ENCODE measurements at regions not wholly inside any gene's neighbourhood (a gene's known extent, or its start where the extent isn't known, plus 50 kb on each side); places are given as distances from the start of the nearest gene placed in this dataset.
"Not testable (repeated sequence)": the region's sequence is repeated elsewhere in the genome, so short reads cannot be mapped to it uniquely, and the experiment has no call there.

DNA sequence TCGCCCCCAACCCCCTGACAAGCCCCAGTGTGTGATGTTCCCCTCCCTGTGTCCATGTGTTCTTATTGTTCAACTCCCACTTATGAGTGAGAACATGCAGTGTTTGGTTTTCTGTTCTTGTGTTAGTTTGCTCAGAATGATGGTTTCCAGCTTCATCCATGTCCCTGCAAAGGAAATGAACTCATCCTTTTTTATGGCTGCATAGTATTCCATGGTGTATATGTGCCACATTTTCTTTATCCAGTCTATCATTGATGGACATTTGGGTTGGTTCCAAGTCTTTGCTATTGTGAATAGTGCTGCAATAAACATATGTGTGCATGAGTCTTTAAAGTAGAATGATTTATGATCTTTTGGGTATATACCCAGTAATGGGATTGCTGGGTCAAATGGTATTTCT, 107.5 kb downstream of the UTP18 start:
- H3K4me3 Mint-ChIP-seq; H3K9me3 Mint-ChIP-seq (ENCODE audit: low read depth); H3K27ac Mint-ChIP-seq; H3K36me3 Mint-ChIP-seq (ENCODE audit: low read depth); DNase-seq; ATAC-seq; CTCF ChIA-PET; H3K27me3 Mint-ChIP-seq; intact Hi-C loops (cut with DNase I, micrococcal nuclease): not testable (repeated sequence)
- POLR2A ChIA-PET: interaction anchor here (0.7 kb wide), 1 partner anchor 105 kb away, joined by 3 read pairs; no protein-coding TSS in a partner anchor
- peaks cover 26% of the 10 kb centered on the region for H3K4me1 Mint-ChIP-seq

DNA sequence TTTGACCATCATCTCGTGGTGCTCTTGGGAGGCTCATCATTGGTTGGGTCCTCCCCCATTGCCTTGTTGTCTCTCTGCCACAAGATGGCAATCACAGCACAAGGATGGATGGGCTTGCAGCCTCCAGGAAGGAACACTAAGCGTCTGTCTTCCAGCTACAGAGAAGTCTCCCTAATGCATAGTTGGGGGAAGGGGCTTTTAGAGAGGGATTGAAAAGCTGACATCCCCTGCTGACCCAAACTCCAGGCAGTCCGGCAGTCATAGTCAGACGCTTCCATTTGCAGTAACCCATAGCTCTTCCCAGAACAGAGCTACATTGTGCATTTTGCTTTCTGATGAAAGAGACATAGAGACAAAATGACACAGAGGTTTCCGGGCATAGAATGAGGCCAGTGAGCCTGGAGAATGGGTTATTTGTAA, 111.4 kb downstream of the UTP18 start:
- H3K36me3 Mint-ChIP-seq (ENCODE audit: low read depth): no peaks in the 10 kb centered on the region
- ChIA-PET POLR2A (interaction anchor here (0.6 kb wide), 1 partner anchor 88 kb away, joined by 4 read pairs; no protein-coding TSS in a partner anchor), CTCF (interaction anchor here (0.6 to 1.7 kb wide), 11 partner anchors 10 to 844 kb away, joined by 3 to 9 read pairs (median 3); no protein-coding TSS in a partner anchor)
- peaks cover 8% of the 10 kb centered on the region for H3K9me3 Mint-ChIP-seq (ENCODE audit: low read depth)
- intact Hi-C loops (cut with DNase I, micrococcal nuclease): loop anchor here (1.0 to 10.0 kb wide), 9 partner anchors 89 to 736 kb away; no protein-coding TSS in a partner anchor
- DNase-seq: peak; percentile 56
- no peak overlapping the region for H3K4me3 Mint-ChIP-seq
- no peaks in the 10 kb centered on the region for H3K27me3 Mint-ChIP-seq
- H3K4me1 Mint-ChIP-seq: peaks cover 10% of the 10 kb centered on the region
- H3K27ac Mint-ChIP-seq: no peak overlapping the region
- ATAC-seq: peak; percentile 81

- POLR2A ChIA-PET: no interaction called here
- DNase-seq (peak; percentile 15), ATAC-seq (peak; percentile 60)
- peaks cover 8% of the 10 kb centered on the region for H3K9me3 Mint-ChIP-seq (ENCODE audit: low read depth)
- H3K4me3 Mint-ChIP-seq: no peak overlapping the region
- H3K36me3 Mint-ChIP-seq (ENCODE audit: low read depth): no peaks in the 10 kb centered on the region
- intact Hi-C loops (cut with DNase I, micrococcal nuclease): loop anchor here (2.0 to 10.0 kb wide), 4 partner anchors 88 to 735 kb away; no protein-coding TSS in a partner anchor
- no peaks in the 10 kb centered on the region for H3K27me3 Mint-ChIP-seq
- CTCF ChIA-PET: interaction anchor here (0.6 to 1.7 kb wide), 7 partner anchors 17 to 844 kb away, joined by 3 to 9 read pairs (median 4); no protein-coding TSS in a partner anchor
- H3K27ac Mint-ChIP-seq: no peak overlapping the region
- peaks cover 10% of the 10 kb centered on the region for H3K4me1 Mint-ChIP-seq
Measured at GRCh38 chr17:51372345-51373004, 112.1 kb downstream of the UTP18 start.

- DNase-seq (no peak), ATAC-seq (no peak)
- Mint-ChIP-seq H3K27me3 (no peaks in the 10 kb centered on the region), H3K9me3 (ENCODE audit: low read depth) (peaks cover 8% of the 10 kb centered on the region), H3K4me3 (no peak overlapping the region), H3K36me3 (ENCODE audit: low read depth) (no peaks in the 10 kb centered on the region), H3K27ac (no peak overlapping the region), H3K4me1 (peaks cover 10% of the 10 kb centered on the region)
- CTCF ChIA-PET: interaction anchor here (0.6 to 1.2 kb wide), 2 partner anchors 35 to 55 kb away, joined by 3 read pairs; no protein-coding TSS in a partner anchor
- POLR2A ChIA-PET: no interaction called here
- intact Hi-C loops (cut with DNase I, micrococcal nuclease): loop anchor here (2.0 to 10.0 kb wide), 4 partner anchors 87 to 734 kb away; no protein-coding TSS in a partner anchor
Measured at GRCh38 chr17:51373489-51374152, 113.3 kb downstream of the UTP18 start.

- H3K36me3 Mint-ChIP-seq (ENCODE audit: low read depth): no peaks in the 10 kb centered on the region
- peaks cover 10% of the 10 kb centered on the region for H3K4me1 Mint-ChIP-seq
- POLR2A ChIA-PET: no interaction called here
- ATAC-seq (no peak), DNase-seq (no peak)
- CTCF ChIA-PET: interaction anchor here (0.6 to 1.2 kb wide), 3 partner anchors 28 to 54 kb away, joined by 3 to 4 read pairs (median 3); no protein-coding TSS in a partner anchor
- H3K27ac Mint-ChIP-seq: no peak overlapping the region
- intact Hi-C loops (cut with DNase I, micrococcal nuclease): loop anchor here (5.0 to 10.0 kb wide), 3 partner anchors 161 to 733 kb away; no protein-coding TSS in a partner anchor
- no peak overlapping the region for H3K4me3 Mint-ChIP-seq
- peaks cover 8% of the 10 kb centered on the region for H3K9me3 Mint-ChIP-seq (ENCODE audit: low read depth)
- no peaks in the 10 kb centered on the region for H3K27me3 Mint-ChIP-seq
Measured at GRCh38 chr17:51374209-51374608, 113.9 kb downstream of the UTP18 start.

- H3K27ac Mint-ChIP-seq: no peak overlapping the region
- CTCF ChIA-PET: interaction anchor here (0.6 to 0.7 kb wide), 2 partner anchors 33 to 91 kb away, joined by 3 read pairs; no protein-coding TSS in a partner anchor
Measured at GRCh38 chr17:51375771-51376170, 115.4 kb downstream of the UTP18 start.

DNA sequence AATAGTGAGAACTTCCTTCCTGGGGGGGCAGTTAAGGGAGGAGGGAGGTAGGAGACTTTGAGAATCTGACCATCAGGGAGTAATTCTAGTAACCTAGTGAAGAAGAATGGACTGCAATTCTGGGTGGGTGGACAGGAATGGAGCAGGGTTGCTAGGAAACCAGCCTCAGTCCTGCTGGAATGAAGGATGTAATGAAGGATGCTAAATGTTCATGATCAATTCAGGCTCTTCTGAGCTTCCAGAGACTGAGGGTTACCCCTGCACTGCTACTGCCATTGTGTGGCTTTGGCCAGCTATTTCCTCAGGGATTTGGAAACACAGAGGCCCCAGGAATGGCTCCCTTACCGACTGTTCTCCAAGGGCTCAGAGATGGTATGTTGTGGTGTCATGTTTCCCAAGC, 116.4 kb downstream of the UTP18 start:
- no peak overlapping the region for H3K4me3 Mint-ChIP-seq
- no peaks in the 10 kb centered on the region for H3K36me3 Mint-ChIP-seq (ENCODE audit: low read depth)
- no peak for DNase-seq
- no peak overlapping the region for H3K27ac Mint-ChIP-seq
- peaks cover 8% of the 10 kb centered on the region for H3K9me3 Mint-ChIP-seq (ENCODE audit: low read depth)
- intact Hi-C loops (cut with DNase I, micrococcal nuclease): loop anchor here in 1 of 2 experiments (10.0 kb wide), 1 partner anchor 158 kb away; no protein-coding TSS in a partner anchor
- H3K4me1 Mint-ChIP-seq: peaks cover 8% of the 10 kb centered on the region
- POLR2A ChIA-PET: no interaction called here
- CTCF ChIA-PET: interaction anchor here (0.6 kb wide), 1 partner anchor 68 kb away, joined by 3 read pairs; no protein-coding TSS in a partner anchor
- no peak for ATAC-seq
- no peaks in the 10 kb centered on the region for H3K27me3 Mint-ChIP-seq

More at GRCh38 chr17:51375771-51376170, 115.4 kb downstream of the UTP18 start:
- H3K4me3 Mint-ChIP-seq: no peak overlapping the region
- POLR2A ChIA-PET: no interaction called here
- H3K4me1 Mint-ChIP-seq: peaks cover 10% of the 10 kb centered on the region
- intact Hi-C loops (cut with DNase I, micrococcal nuclease): loop anchor here in 1 of 2 experiments (10.0 kb wide), 1 partner anchor 159 kb away; no protein-coding TSS in a partner anchor
- DNase-seq (no peak), ATAC-seq (no peak)
- H3K9me3 Mint-ChIP-seq (ENCODE audit: low read depth): peaks cover 8% of the 10 kb centered on the region
- no peaks in the 10 kb centered on the region for H3K27me3 Mint-ChIP-seq
- no peaks in the 10 kb centered on the region for H3K36me3 Mint-ChIP-seq (ENCODE audit: low read depth)

DNA sequence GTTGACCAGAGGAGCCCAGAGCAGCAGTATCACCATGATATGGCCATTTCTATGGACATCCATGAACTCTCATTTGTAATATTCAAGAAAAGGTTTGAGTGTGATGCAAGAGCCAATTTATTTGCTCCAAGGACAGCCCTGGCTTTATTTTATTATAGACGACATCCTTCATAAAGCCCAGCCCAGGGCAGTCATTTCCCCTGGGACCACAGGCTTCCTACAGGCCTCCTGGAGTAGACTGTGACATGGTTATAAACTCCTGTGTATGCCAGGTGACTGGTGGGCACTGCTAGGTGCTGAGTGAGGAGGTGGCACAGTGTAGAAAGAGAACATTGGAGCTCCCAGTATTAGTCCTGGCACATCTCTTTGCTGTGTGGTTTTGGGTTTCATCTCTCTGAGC, 120.9 kb downstream of the UTP18 start:
- ChIA-PET CTCF (interaction anchor here (0.6 kb wide), 1 partner anchor 10 kb away, joined by 3 read pairs; no protein-coding TSS in a partner anchor), POLR2A (no interaction called here)
- H3K36me3 Mint-ChIP-seq (ENCODE audit: low read depth): no peaks in the 10 kb centered on the region
- no peak for DNase-seq
- H3K9me3 Mint-ChIP-seq (ENCODE audit: low read depth): no peaks in the 10 kb centered on the region
- H3K27me3 Mint-ChIP-seq: no peaks in the 10 kb centered on the region
- ATAC-seq: no peak
- intact Hi-C loops (cut with DNase I, micrococcal nuclease): no loop called here
- H3K4me1 Mint-ChIP-seq: no peaks in the 10 kb centered on the region
- no peak overlapping the region for H3K4me3 Mint-ChIP-seq
- no peak overlapping the region for H3K27ac Mint-ChIP-seq

GRCh38 chr17:51385208-51385607, 124.9 kb downstream of the UTP18 start:
- H3K9me3 Mint-ChIP-seq (ENCODE audit: low read depth): no peaks in the 10 kb centered on the region
- intact Hi-C loops (cut with DNase I, micrococcal nuclease): no loop called here
- ATAC-seq: no peak
- no peaks in the 10 kb centered on the region for H3K4me1 Mint-ChIP-seq
- H3K36me3 Mint-ChIP-seq (ENCODE audit: low read depth): no peaks in the 10 kb centered on the region
- no peak overlapping the region for H3K27ac Mint-ChIP-seq
- CTCF ChIA-PET: no interaction called here
- POLR2A ChIA-PET: no interaction called here
- H3K27me3 Mint-ChIP-seq: peaks cover 2% of the 10 kb centered on the region
- H3K4me3 Mint-ChIP-seq: no peak overlapping the region
- DNase-seq: no peak

DNA sequence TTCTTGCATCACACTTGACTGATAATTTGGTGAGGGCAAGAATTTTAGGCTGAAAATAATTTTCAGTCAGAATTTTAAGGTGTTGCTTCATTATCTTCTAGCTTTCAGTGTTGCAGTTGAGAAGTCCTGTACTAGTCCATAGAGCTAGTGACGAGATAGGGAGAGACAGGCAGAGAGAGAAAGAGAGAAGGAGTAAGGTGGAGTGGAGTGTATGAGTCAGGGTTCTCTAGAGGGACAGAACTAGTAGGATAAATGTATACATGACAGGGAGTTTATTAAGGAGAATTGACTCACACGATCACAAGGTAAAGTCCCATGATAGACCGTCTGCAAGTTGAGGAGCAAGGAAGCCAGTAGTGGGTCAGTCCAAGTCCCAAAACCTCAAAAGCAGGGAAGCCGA, 127.2 kb downstream of the UTP18 start:
- ATAC-seq: no peak

GRCh38 chr17:51387986-51388385, 127.6 kb downstream of the UTP18 start:
- intact Hi-C loops (cut with DNase I, micrococcal nuclease): no loop called here
- ATAC-seq (no peak), DNase-seq (no peak)
- no peak overlapping the region for H3K4me3 Mint-ChIP-seq
- no peaks in the 10 kb centered on the region for H3K4me1 Mint-ChIP-seq
- no peaks in the 10 kb centered on the region for H3K36me3 Mint-ChIP-seq (ENCODE audit: low read depth)
- H3K27ac Mint-ChIP-seq: no peak overlapping the region
- H3K9me3 Mint-ChIP-seq (ENCODE audit: low read depth): no peaks in the 10 kb centered on the region
- CTCF ChIA-PET: interaction anchor here (0.8 to 1.1 kb wide), 3 partner anchors 15 to 73 kb away, joined by 3 to 4 read pairs (median 4); no protein-coding TSS in a partner anchor
- POLR2A ChIA-PET: no interaction called here
- peaks cover 5% of the 10 kb centered on the region for H3K27me3 Mint-ChIP-seq

More for the DNA sequence above, 127.2 kb downstream of the UTP18 start:
- no peaks in the 10 kb centered on the region for H3K4me1 Mint-ChIP-seq
- no peaks in the 10 kb centered on the region for H3K36me3 Mint-ChIP-seq (ENCODE audit: low read depth)
- no peak overlapping the region for H3K27ac Mint-ChIP-seq
- DNase-seq: no peak
- intact Hi-C loops (cut with DNase I, micrococcal nuclease): no loop called here
- ChIA-PET POLR2A (no interaction called here), CTCF (interaction anchor here (0.8 to 1.1 kb wide), 3 partner anchors 16 to 74 kb away, joined by 3 to 4 read pairs (median 4); no protein-coding TSS in a partner anchor)
- peaks cover 5% of the 10 kb centered on the region for H3K27me3 Mint-ChIP-seq
- no peak overlapping the region for H3K4me3 Mint-ChIP-seq
- no peaks in the 10 kb centered on the region for H3K9me3 Mint-ChIP-seq (ENCODE audit: low read depth)

Data from activated CD4-positive, alpha-beta T cell treated with anti-CD3 and anti-CD28 coated beads for 36 hours (primary cell).